ENCODE measurements at regions not wholly inside any gene's neighbourhood (a gene's known extent, or its start where the extent isn't known, plus 50 kb on each side); places are given as distances from the start of the nearest gene placed in this dataset.

DNA sequence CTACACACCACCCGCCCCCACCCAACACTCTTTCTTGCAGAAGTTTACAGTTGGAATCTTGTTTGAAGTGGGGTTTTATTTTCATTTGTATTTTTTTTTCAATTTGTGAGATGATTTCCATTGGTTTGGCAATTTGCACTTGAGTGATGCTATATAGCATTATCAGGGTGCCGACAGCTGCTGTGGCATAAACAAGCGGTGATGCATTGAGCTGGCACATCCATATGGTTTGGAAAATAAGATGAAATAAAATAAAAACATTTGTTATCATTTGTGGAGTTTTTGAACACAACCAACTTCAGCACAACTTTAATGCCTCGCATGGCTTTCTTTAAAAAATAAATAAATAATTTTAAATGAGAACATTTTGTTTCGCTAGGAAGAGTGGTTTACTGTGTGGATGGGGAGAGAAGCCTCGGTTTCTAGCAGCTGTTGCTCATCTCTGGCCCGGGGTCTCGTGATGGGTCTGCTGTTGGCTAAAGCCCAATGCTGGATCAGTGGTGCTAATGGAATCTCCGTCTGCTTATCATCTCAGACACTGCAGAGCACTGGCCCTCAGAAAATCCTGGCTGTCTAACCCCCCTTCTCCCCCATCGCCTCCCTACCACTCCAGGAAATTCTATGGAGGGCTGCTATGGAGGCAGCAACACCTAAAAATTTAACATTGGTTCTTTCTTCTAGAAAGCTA is 192.3 kb upstream of the MAF start:
- H3K79me2 ChIP-seq (ENCODE audit: insufficient read depth, low read length) = no peaks in the 10 kb centered on the region
- no peak overlapping the region for H3K27ac ChIP-seq (ENCODE audit: low read depth, low read length)
- TF ChIP-seq, protein P1, sequence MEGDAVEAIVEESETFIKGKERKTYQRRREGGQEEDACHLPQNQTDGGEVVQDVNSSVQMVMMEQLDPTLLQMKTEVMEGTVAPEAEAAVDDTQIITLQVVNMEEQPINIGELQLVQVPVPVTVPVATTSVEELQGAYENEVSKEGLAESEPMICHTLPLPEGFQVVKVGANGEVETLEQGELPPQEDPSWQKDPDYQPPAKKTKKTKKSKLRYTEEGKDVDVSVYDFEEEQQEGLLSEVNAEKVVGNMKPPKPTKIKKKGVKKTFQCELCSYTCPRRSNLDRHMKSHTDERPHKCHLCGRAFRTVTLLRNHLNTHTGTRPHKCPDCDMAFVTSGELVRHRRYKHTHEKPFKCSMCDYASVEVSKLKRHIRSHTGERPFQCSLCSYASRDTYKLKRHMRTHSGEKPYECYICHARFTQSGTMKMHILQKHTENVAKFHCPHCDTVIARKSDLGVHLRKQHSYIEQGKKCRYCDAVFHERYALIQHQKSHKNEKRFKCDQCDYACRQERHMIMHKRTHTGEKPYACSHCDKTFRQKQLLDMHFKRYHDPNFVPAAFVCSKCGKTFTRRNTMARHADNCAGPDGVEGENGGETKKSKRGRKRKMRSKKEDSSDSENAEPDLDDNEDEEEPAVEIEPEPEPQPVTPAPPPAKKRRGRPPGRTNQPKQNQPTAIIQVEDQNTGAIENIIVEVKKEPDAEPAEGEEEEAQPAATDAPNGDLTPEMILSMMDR (IDR thresholded peaks at IDR 0.05; ENCODE audit: insufficient read depth, low read length, poor library complexity, severe bottlenecking) = no peak
- no peak for TF ChIP-seq EZH2phosphoT487 (conservative IDR thresholded peaks at IDR 0.05; ENCODE audit: low read length)
- H3K9ac ChIP-seq (ENCODE audit: low read length) = no peak overlapping the region
- no peaks in the 10 kb centered on the region for H3K36me3 ChIP-seq (ENCODE audit: low read length)
- no peak overlapping the region for H3K4me2 ChIP-seq (ENCODE audit: low read depth, low read length, poor library complexity, severe bottlenecking)
- no peak overlapping the region for H3K4me3 ChIP-seq (ENCODE audit: insufficient read depth, low read length, poor library complexity, severe bottlenecking)
- no peaks in the 10 kb centered on the region for H3K27me3 ChIP-seq (ENCODE audit: low read length)
- H3K9me3 ChIP-seq (ENCODE audit: insufficient read depth, low read length) = no peaks in the 10 kb centered on the region
- no peak overlapping the region for H2AFZ ChIP-seq (ENCODE audit: low read depth, low read length, severe bottlenecking)
- no peaks in the 10 kb centered on the region for H3F3A ChIP-seq (ENCODE audit: insufficient read depth)
- H4K20me1 ChIP-seq (ENCODE audit: low read depth, low read length) = no peaks in the 10 kb centered on the region
- H3K9me2 ChIP-seq (replicated peaks; ENCODE audit: insufficient read depth, low read length) = no peaks in the 10 kb centered on the region

DNA sequence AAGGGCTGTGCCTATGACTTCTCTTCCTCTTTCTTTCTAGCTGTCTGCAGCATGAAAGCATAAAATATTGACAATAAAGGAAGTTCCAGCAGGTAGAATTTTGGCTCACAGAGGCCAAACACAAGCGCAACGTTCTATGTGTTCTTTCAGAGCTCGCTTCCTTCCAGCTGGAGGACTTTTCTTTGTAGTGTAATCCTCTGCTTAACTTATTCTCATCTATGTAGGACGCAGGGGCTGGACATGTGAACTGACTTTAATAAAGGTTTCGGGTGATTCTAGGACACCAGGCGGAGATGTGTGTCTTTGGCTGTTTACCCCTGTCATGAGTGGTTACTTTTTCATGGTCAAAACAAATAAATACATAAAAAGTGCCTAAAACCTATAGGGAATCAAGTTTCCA is 191.5 kb upstream of the MAF start:
- no peaks in the 10 kb centered on the region for H3K36me3 ChIP-seq (ENCODE audit: low read length)
- no peak overlapping the region for H3K27ac ChIP-seq (ENCODE audit: low read depth, low read length)
- no peak overlapping the region for H3K4me2 ChIP-seq (ENCODE audit: low read depth, low read length, poor library complexity, severe bottlenecking)
- H3F3A ChIP-seq (ENCODE audit: insufficient read depth) = no peaks in the 10 kb centered on the region
- H3K9ac ChIP-seq (ENCODE audit: low read length) = no peak overlapping the region
- H4K20me1 ChIP-seq (ENCODE audit: low read depth, low read length) = no peaks in the 10 kb centered on the region
- no peaks in the 10 kb centered on the region for H3K9me3 ChIP-seq (ENCODE audit: insufficient read depth, low read length)
- H3K4me3 ChIP-seq (ENCODE audit: insufficient read depth, low read length, poor library complexity, severe bottlenecking) = no peak overlapping the region
- H3K9me2 ChIP-seq (replicated peaks; ENCODE audit: insufficient read depth, low read length) = no peaks in the 10 kb centered on the region
- TF ChIP-seq, protein P1 (IDR thresholded peaks at IDR 0.05; ENCODE audit: insufficient read depth, low read length, poor library complexity, severe bottlenecking) = no peak
- no peak for TF ChIP-seq EZH2phosphoT487 (conservative IDR thresholded peaks at IDR 0.05; ENCODE audit: low read length)
- H2AFZ ChIP-seq (ENCODE audit: low read depth, low read length, severe bottlenecking) = no peak overlapping the region
- no peaks in the 10 kb centered on the region for H3K27me3 ChIP-seq (ENCODE audit: low read length)
- no peaks in the 10 kb centered on the region for H3K79me2 ChIP-seq (ENCODE audit: insufficient read depth, low read length)

DNA sequence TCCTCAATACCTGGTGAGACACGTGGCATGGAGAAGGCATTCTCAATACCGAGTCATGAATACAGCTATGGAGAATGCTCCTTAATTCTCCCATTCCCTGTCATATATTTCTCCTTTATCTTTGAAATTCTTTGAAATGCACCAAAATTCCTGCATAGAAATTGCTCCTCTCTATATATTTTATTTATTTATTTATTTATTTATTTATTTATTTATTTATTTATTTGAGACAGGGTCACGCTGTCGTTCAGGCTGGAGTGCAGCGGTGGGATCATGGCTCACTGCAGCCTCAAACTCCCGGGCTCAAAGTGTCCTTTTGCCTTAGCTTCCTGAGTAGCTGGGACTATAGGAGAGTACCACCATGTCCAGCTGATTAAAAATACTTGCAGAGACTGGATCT is 190.3 kb upstream of the MAF start:
- Histone ChIP-seq H3K4me3 (ENCODE audit: insufficient read depth, low read length, poor library complexity, severe bottlenecking) (no peak overlapping the region), H3K27me3 (ENCODE audit: low read length) (no peaks in the 10 kb centered on the region), H3K4me2 (ENCODE audit: low read depth, low read length, poor library complexity, severe bottlenecking) (no peak overlapping the region), H3K79me2 (ENCODE audit: insufficient read depth, low read length) (no peaks in the 10 kb centered on the region), H2AFZ (ENCODE audit: low read depth, low read length, severe bottlenecking) (no peak overlapping the region), H3K9me2 (replicated peaks; ENCODE audit: insufficient read depth, low read length) (no peaks in the 10 kb centered on the region), H3K27ac (ENCODE audit: low read depth, low read length) (no peak overlapping the region), H4K20me1 (ENCODE audit: low read depth, low read length) (no peaks in the 10 kb centered on the region), H3K9ac (ENCODE audit: low read length) (no peak overlapping the region), H3K9me3 (ENCODE audit: insufficient read depth, low read length) (no peaks in the 10 kb centered on the region), H3F3A (ENCODE audit: insufficient read depth) (no peaks in the 10 kb centered on the region), H3K36me3 (ENCODE audit: low read length) (no peaks in the 10 kb centered on the region)
- TF ChIP-seq, protein P1 (IDR thresholded peaks at IDR 0.05; ENCODE audit: insufficient read depth, low read length, poor library complexity, severe bottlenecking) = no peak
- TF ChIP-seq EZH2phosphoT487 (conservative IDR thresholded peaks at IDR 0.05; ENCODE audit: low read length) = no peak

All from SU-DHL-6 (cell line).